ENCODE measurements at regions not wholly inside any gene's neighbourhood (a gene's known extent, or its start where the extent isn't known, plus 50 kb on each side); places are given as distances from the start of the nearest gene placed in this dataset.

GRCh38 chr11:96704847-96705246 is 315.0 kb downstream of the JRKL start:
- WGBS, 5 donors, result 54 to 63% (median 61%) methylated on average over 3 of the region's 3 CpGs
- intact Hi-C loops (cut with DNase I; ENCODE audit: low total_unique reads), result no loop called here

GRCh38 chr11:96706761-96707160 is 316.9 kb downstream of the JRKL start:
- Histone ChIP-seq H3K9me3 (no peaks in the 10 kb centered on the region), H3K27me3 (replicated peaks in 1 of 7) (no peaks in the 10 kb centered on the region), H3K36me3 (no peaks in the 10 kb centered on the region), H3K27ac (no peak overlapping the region), H3K4me1 (no peaks in the 10 kb centered on the region), H3K4me3 (no peak overlapping the region)
- no peak for DNase-seq
- TF ChIP-seq POLR2A (IDR thresholded peaks at IDR 0.05), result no peak
- TF ChIP-seq POLR2AphosphoS5 (IDR thresholded peaks at IDR 0.05), result no peak
- no peak for TF ChIP-seq CTCF (IDR thresholded peaks at IDR 0.05 in 8 of 11, conservative IDR thresholded peaks at IDR 0.05 in 3 of 11)
- intact Hi-C loops (cut with DNase I; ENCODE audit: low total_unique reads), result no loop called here
- 51 to 85% (median 83%) methylated on average over 3 of the region's 3 CpGs for WGBS, 5 donors

More at GRCh38 chr11:96704847-96705246, 315.0 kb downstream of the JRKL start:
- no peaks in the 10 kb centered on the region for H3K36me3 ChIP-seq
- no peak for DNase-seq
- H3K27ac ChIP-seq, result no peak overlapping the region
- H3K27me3 ChIP-seq (replicated peaks in 1 of 7), result no peaks in the 10 kb centered on the region
- TF ChIP-seq POLR2A (IDR thresholded peaks at IDR 0.05) (no peak), POLR2AphosphoS5 (IDR thresholded peaks at IDR 0.05) (no peak), CTCF (IDR thresholded peaks at IDR 0.05 in 8 of 11, conservative IDR thresholded peaks at IDR 0.05 in 3 of 11) (no peak)
- no peaks in the 10 kb centered on the region for H3K9me3 ChIP-seq
- no peaks in the 10 kb centered on the region for H3K4me1 ChIP-seq
- H3K4me3 ChIP-seq, result no peak overlapping the region

- Histone ChIP-seq H3K27me3 (replicated peaks in 1 of 7) (no peaks in the 10 kb centered on the region), H3K9me3 (no peaks in the 10 kb centered on the region), H3K4me3 (no peak overlapping the region), H3K27ac (no peak overlapping the region), H3K36me3 (no peaks in the 10 kb centered on the region), H3K4me1 (no peaks in the 10 kb centered on the region)
- intact Hi-C loops (cut with DNase I; ENCODE audit: low total_unique reads), result no loop called here
- TF ChIP-seq POLR2AphosphoS5 (IDR thresholded peaks at IDR 0.05), result no peak
- TF ChIP-seq POLR2A (IDR thresholded peaks at IDR 0.05), result no peak
- TF ChIP-seq CTCF (IDR thresholded peaks at IDR 0.05 in 8 of 11, conservative IDR thresholded peaks at IDR 0.05 in 3 of 11), result no peak
- no peak for DNase-seq
Observed at GRCh38 chr11:96707273-96707672, 317.5 kb downstream of the JRKL start.

GRCh38 chr11:96708219-96708878 is 318.5 kb downstream of the JRKL start:
- 29 to 41% (median 30%) methylated on average over 4 of the region's 4 CpGs for WGBS, 5 donors
- no peak overlapping the region for H3K4me3 ChIP-seq
- H3K4me1 ChIP-seq, result no peaks in the 10 kb centered on the region
- H3K27me3 ChIP-seq (replicated peaks in 1 of 7), result no peaks in the 10 kb centered on the region
- H3K27ac ChIP-seq, result no peak overlapping the region
- intact Hi-C loops (cut with DNase I; ENCODE audit: low total_unique reads), result no loop called here
- no peak for DNase-seq
- no peaks in the 10 kb centered on the region for H3K9me3 ChIP-seq
- no peak for TF ChIP-seq POLR2A (IDR thresholded peaks at IDR 0.05)
- no peak for TF ChIP-seq POLR2AphosphoS5 (IDR thresholded peaks at IDR 0.05)
- TF ChIP-seq CTCF (IDR thresholded peaks at IDR 0.05 in 8 of 11, conservative IDR thresholded peaks at IDR 0.05 in 3 of 11), result no peak
- no peaks in the 10 kb centered on the region for H3K36me3 ChIP-seq
